Astrocyte (in vitro differentiated cells and primary cell): ENCODE measurements at regions not wholly inside any gene's neighbourhood (a gene's known extent, or its start where the extent isn't known, plus 50 kb on each side); places are given as distances from the start of the nearest gene placed in this dataset.

Source experiments
- CTCF ChIP-seq: IDR thresholded peaks from 2 replicates; pipeline ENCODE4 v1.5.1; 2011; ENCODE audit warnings: low read depth, mild to moderate bottlenecking, inconsistent platforms, low read length, moderate library complexity; ENCODE audit not compliant: insufficient read depth
- EZH2 ChIP-seq: IDR thresholded peaks from 2 replicates; pipeline ENCODE4 v1.6.1; 2012; ENCODE audit warnings: mild to moderate bottlenecking, low read length, inconsistent platforms; ENCODE audit not compliant: insufficient read depth

DNA sequence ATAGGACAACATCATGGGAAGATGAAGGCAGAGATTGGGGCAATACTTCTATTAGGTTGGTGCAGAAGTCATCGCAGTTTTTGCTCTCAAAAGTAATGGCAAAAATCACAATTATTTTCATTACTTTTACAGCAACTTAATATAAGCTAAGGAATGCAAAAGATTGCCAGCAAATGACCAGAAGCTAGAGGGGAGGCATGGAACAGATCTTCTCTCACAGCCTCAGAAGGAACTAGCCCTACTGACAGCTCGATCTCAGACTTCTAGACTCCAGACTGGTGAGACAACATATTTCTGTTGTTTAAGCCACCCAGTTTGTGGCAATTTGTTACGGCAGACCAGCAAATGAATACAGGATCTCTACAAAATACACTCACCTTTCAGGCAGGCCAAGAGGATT is 348.5 kb upstream of the TBX3 start:
- no peak for TF ChIP-seq CTCF
- no peak for TF ChIP-seq EZH2
